ENCODE measurements at regions not wholly inside any gene's neighbourhood (a gene's known extent, or its start where the extent isn't known, plus 50 kb on each side); places are given as distances from the start of the nearest gene placed in this dataset.
A peak's percentile ranks its signal among the peaks of the same experiment; 100 is the strongest.
"Not testable (repeated sequence)": the region's sequence is repeated elsewhere in the genome, so short reads cannot be mapped to it uniquely, and the experiment has no call there.

DNA sequence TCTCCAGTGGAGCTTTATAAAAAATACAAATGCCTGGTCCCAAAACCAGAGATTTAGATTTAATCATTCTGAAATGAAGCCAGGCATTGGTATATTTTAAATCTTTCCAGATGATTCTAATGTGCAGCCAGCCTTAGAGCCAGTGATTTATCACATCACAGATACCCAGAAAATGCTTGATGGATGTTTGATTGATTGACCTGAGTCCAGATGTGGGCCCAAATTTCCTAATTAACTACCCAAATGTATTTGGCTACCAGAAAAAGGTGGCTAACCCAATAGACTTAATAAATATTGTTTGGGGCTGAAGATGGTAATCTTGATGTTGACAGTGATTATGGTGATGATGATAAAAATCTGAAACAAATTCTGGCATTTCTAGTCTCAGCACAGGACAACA lies 93.1 kb downstream of the ABCC12 start:
- no peak overlapping the region for H3K4me3 ChIP-seq (ENCODE audit: low read depth, low read length)
- DNase-seq (ENCODE audit: low read depth, low spot score), result no peak
- TF ChIP-seq CTCF (IDR thresholded peaks at IDR 0.05; ENCODE audit: low read depth, low read length), result no peak
- in situ Hi-C loops (cut with HindIII; ENCODE audit: low sequenced_read_pairs), result no loop called here

DNA sequence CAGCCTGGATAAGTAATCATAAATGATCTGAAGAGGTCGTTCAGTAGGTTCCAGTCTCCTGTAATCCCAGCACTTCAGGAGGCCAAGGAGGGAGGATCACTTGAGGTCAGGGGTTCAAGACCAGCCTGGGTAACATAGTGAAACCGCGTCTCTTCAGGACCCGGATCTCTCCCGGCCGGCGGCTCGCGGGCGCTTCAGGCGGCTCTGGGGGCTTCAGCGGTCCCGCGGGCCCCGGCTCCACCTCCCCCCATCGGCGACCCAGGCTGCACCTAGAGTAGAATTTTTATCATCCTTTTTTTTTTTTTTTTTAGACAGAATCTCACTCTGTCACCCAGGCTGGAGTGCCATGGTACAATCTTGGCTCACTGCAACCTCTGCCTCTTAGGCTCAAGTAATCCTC lies 95.9 kb downstream of the ABCC12 start:
- no peak for TF ChIP-seq CTCF (IDR thresholded peaks at IDR 0.05; ENCODE audit: low read depth, low read length)
- DNase-seq (ENCODE audit: low read depth, low spot score), result no peak
- H3K4me3 ChIP-seq (ENCODE audit: low read depth, low read length), result no peak overlapping the region
- in situ Hi-C loops (cut with HindIII; ENCODE audit: low sequenced_read_pairs), result no loop called here

GRCh38 chr16:48059190-48059589 lies 96.6 kb downstream of the ABCC12 start:
- DNase-seq (ENCODE audit: low read depth, low spot score); H3K4me3 ChIP-seq (ENCODE audit: low read depth, low read length); in situ Hi-C loops (cut with HindIII; ENCODE audit: low sequenced_read_pairs): not testable (repeated sequence)

DNA sequence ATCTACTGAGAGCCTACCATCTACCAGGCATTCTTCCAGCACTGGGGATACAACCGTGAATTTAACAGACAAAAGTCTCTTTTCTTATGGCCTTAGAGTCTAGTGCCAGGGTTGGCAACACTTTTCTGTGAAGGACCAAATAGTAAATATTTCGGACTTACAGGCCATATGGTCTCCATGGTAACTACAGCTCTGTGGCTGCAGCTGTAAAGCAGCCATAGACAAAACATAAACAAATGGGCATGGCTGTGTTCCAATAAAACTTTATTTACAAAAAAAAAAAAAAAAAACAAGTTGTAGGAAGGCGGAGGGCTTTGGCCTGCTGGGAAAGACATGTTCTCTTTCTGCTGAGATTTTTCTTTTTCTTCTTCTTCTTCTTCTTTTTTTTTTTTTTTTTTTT lies 98.7 kb downstream of the ABCC12 start:
- in situ Hi-C loops (cut with HindIII; ENCODE audit: low sequenced_read_pairs), result no loop called here
- TF ChIP-seq CTCF (IDR thresholded peaks at IDR 0.05; ENCODE audit: low read depth, low read length), result no peak
- H3K4me3 ChIP-seq (ENCODE audit: low read depth, low read length), result no peak overlapping the region
- DNase-seq (ENCODE audit: low read depth, low spot score), result peak; percentile 7

- DNase-seq (ENCODE audit: low read depth, low spot score), result peak; percentile 64
- in situ Hi-C loops (cut with HindIII; ENCODE audit: low sequenced_read_pairs), result no loop called here
- H3K4me3 ChIP-seq (ENCODE audit: low read depth, low read length), result no peak overlapping the region
- peak; percentile 98 for TF ChIP-seq CTCF (IDR thresholded peaks at IDR 0.05; ENCODE audit: low read depth, low read length)
Measured at GRCh38 chr16:48054881-48055601, 100.8 kb downstream of the ABCC12 start.

- peak; percentile 55 for DNase-seq (ENCODE audit: low read depth, low spot score)
- in situ Hi-C loops (cut with HindIII; ENCODE audit: low sequenced_read_pairs), result no loop called here
- TF ChIP-seq CTCF (IDR thresholded peaks at IDR 0.05; ENCODE audit: low read depth, low read length), result no peak
- H3K4me3 ChIP-seq (ENCODE audit: low read depth, low read length), result no peak overlapping the region
Measured at GRCh38 chr16:48053418-48053745, 102.4 kb downstream of the ABCC12 start.

- peak; percentile 10 for DNase-seq (ENCODE audit: low read depth, low spot score)
- in situ Hi-C loops (cut with HindIII; ENCODE audit: low sequenced_read_pairs), result no loop called here
- no peak for TF ChIP-seq CTCF (IDR thresholded peaks at IDR 0.05; ENCODE audit: low read depth, low read length)
- no peak overlapping the region for H3K4me3 ChIP-seq (ENCODE audit: low read depth, low read length)
Measured at GRCh38 chr16:48052731-48053417, 102.9 kb downstream of the ABCC12 start.

Data from astrocyte of the spinal cord (primary cell).